ENCODE measurements at regions not wholly inside any gene's neighbourhood (a gene's known extent, or its start where the extent isn't known, plus 50 kb on each side); places are given as distances from the start of the nearest gene placed in this dataset.

GRCh38 chr4:188242041-188242440, 102.8 kb downstream of the TRIML1 start:
- H3K4me3 ChIP-seq (replicated peaks in 1 of 3): no peak overlapping the region
- intact Hi-C loops (cut with DNase I): no loop called here
- H3K9me3 ChIP-seq: no peaks in the 10 kb centered on the region
- no peaks in the 10 kb centered on the region for H3K4me1 ChIP-seq
- no peaks in the 10 kb centered on the region for H3K36me3 ChIP-seq
- WGBS, 2 donors: 53 to 63% methylated on average over 2 of the region's 2 CpGs
- H3K27ac ChIP-seq: no peak overlapping the region
- no peak for TF ChIP-seq CTCF (IDR thresholded peaks at IDR 0.05)
- no peak for TF ChIP-seq POLR2A (IDR thresholded peaks at IDR 0.05)
- DNase-seq: no peak
- H3K27me3 ChIP-seq: no peaks in the 10 kb centered on the region

- no peak for DNase-seq
- Histone ChIP-seq H3K9me3 (no peaks in the 10 kb centered on the region), H3K27ac (no peak overlapping the region), H3K27me3 (no peaks in the 10 kb centered on the region), H3K36me3 (no peaks in the 10 kb centered on the region), H3K4me3 (replicated peaks in 1 of 3) (no peak overlapping the region), H3K4me1 (no peaks in the 10 kb centered on the region)
- intact Hi-C loops (cut with DNase I): no loop called here
- TF ChIP-seq POLR2A (IDR thresholded peaks at IDR 0.05) (no peak), CTCF (IDR thresholded peaks at IDR 0.05) (no peak)
- whole genome bisulfite sequencing, 2 donors: 67 to 76% methylated on average over 6 of the region's 6 CpGs
Measured at GRCh38 chr4:188245651-188246050, 106.4 kb downstream of the TRIML1 start.

- TF ChIP-seq CTCF (IDR thresholded peaks at IDR 0.05) (no peak), POLR2A (IDR thresholded peaks at IDR 0.05) (no peak)
- 68 to 79% methylated on average over 8 of the region's 8 CpGs for WGBS, 2 donors
- no peaks in the 10 kb centered on the region for H3K36me3 ChIP-seq
- no peaks in the 10 kb centered on the region for H3K4me1 ChIP-seq
- H3K4me3 ChIP-seq (replicated peaks in 1 of 3): no peak overlapping the region
- no peak overlapping the region for H3K27ac ChIP-seq
- no peak for DNase-seq
- H3K27me3 ChIP-seq: no peaks in the 10 kb centered on the region
- no peaks in the 10 kb centered on the region for H3K9me3 ChIP-seq
- intact Hi-C loops (cut with DNase I): no loop called here
Measured at GRCh38 chr4:188246488-188246887, 107.2 kb downstream of the TRIML1 start.

- 87 to 89% methylated on average over 7 of the region's 7 CpGs for WGBS, 2 donors
- H3K36me3 ChIP-seq: no peaks in the 10 kb centered on the region
Measured at GRCh38 chr4:188254211-188254610, 115.0 kb downstream of the TRIML1 start.

GRCh38 chr4:188262464-188262863, 123.2 kb downstream of the TRIML1 start:
- no peak for DNase-seq
- no peak overlapping the region for H3K27ac ChIP-seq
- TF ChIP-seq CTCF (IDR thresholded peaks at IDR 0.05) (no peak), POLR2A (IDR thresholded peaks at IDR 0.05) (no peak)
- no peaks in the 10 kb centered on the region for H3K9me3 ChIP-seq
- no peak overlapping the region for H3K4me3 ChIP-seq (replicated peaks in 1 of 3)
- no peaks in the 10 kb centered on the region for H3K27me3 ChIP-seq
- no peaks in the 10 kb centered on the region for H3K36me3 ChIP-seq
- 53 to 59% methylated on average over 10 of the region's 10 CpGs for WGBS, 2 donors
- intact Hi-C loops (cut with DNase I): no loop called here
- H3K4me1 ChIP-seq: no peaks in the 10 kb centered on the region

More at GRCh38 chr4:188254211-188254610, 115.0 kb downstream of the TRIML1 start:
- Histone ChIP-seq H3K9me3 (no peaks in the 10 kb centered on the region), H3K27ac (no peak overlapping the region), H3K27me3 (no peaks in the 10 kb centered on the region), H3K4me3 (replicated peaks in 1 of 3) (no peak overlapping the region), H3K4me1 (no peaks in the 10 kb centered on the region)
- TF ChIP-seq POLR2A (IDR thresholded peaks at IDR 0.05): no peak
- no peak for TF ChIP-seq CTCF (IDR thresholded peaks at IDR 0.05)
- intact Hi-C loops (cut with DNase I): no loop called here
- DNase-seq: no peak

Data from thyroid gland (tissue), 4 donors.